ENCODE measurements at regions not wholly inside any gene's neighbourhood (a gene's known extent, or its start where the extent isn't known, plus 50 kb on each side); places are given as distances from the start of the nearest gene placed in this dataset.

DNA sequence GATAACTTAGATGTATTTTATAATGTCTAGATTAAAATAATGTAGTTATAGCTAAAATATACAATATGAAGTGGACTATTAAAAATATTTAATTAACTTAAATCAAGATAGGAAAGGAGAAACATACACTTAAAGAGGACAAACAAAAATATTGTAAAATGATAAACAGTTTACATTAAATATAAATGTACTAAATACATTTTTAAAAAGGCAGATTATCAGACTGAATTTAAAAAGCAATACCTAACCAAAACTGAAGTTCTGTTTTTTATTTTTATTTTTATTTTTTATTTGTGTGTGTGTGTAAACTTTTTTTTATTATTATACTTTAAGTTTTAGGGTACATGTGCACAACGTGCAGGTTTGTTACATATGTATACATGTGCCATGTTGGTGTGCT is 811.6 kb upstream of the INTU start:
- TF ChIP-seq, protein P1, sequence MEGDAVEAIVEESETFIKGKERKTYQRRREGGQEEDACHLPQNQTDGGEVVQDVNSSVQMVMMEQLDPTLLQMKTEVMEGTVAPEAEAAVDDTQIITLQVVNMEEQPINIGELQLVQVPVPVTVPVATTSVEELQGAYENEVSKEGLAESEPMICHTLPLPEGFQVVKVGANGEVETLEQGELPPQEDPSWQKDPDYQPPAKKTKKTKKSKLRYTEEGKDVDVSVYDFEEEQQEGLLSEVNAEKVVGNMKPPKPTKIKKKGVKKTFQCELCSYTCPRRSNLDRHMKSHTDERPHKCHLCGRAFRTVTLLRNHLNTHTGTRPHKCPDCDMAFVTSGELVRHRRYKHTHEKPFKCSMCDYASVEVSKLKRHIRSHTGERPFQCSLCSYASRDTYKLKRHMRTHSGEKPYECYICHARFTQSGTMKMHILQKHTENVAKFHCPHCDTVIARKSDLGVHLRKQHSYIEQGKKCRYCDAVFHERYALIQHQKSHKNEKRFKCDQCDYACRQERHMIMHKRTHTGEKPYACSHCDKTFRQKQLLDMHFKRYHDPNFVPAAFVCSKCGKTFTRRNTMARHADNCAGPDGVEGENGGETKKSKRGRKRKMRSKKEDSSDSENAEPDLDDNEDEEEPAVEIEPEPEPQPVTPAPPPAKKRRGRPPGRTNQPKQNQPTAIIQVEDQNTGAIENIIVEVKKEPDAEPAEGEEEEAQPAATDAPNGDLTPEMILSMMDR (IDR thresholded peaks at IDR 0.05) = no peak

DNA sequence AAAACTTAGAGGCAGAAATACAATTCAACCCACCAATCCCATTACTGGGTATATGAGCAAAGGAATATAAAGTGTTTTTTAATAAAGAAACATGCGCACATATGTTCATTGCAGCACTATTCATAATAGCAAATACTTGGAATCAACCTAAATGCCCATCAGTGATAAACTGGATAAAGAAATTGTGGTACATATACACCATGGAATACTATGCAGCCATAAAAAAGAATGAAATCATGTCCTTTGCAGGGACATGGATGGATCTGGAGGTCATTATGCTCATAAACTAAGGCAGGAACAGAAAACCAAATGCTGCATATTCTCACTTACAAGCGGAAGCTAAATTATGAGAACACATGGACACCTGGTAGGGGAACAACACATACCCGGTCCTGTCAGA is 807.7 kb upstream of the INTU start:
- TF ChIP-seq, protein P1 (IDR thresholded peaks at IDR 0.05) = no peak

DNA sequence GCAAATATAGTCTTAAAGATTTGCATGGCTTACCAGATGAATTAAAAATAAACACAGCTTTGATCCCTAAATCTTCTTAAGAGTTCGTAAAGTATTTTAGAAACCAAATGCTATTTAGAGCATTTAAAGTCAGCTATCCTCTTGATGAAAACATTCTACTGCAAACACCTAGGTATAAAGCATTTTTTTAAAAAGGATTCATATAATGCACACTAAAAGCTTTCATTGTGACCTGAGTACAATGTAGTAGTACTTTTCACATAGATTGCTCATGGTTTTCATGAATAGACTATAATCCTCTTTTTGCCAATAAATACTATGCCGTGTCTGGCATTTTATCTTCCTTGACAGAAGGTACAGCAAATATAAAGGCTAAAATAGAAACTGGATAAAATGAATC is 805.1 kb upstream of the INTU start:
- TF ChIP-seq, protein P1 (IDR thresholded peaks at IDR 0.05) = no peak

DNA sequence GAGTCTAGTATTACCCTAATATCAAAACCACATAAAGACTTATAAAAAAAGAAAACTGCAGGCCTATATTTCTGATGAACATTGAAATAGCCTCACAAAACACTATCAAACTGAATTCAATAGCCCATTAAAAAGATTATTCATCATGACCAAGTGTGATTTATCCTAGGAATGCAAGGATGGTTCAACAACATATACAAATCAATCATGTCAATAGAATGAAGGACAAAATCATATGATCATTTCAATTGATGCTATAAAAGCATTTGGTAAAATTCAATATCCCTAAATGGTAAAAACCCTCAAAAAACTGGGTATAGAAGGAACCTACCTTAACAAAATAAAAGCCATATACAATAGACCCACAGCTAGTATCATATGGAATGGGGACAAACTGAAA is 797.9 kb upstream of the INTU start:
- TF ChIP-seq, protein P1 (IDR thresholded peaks at IDR 0.05) = no peak

DNA sequence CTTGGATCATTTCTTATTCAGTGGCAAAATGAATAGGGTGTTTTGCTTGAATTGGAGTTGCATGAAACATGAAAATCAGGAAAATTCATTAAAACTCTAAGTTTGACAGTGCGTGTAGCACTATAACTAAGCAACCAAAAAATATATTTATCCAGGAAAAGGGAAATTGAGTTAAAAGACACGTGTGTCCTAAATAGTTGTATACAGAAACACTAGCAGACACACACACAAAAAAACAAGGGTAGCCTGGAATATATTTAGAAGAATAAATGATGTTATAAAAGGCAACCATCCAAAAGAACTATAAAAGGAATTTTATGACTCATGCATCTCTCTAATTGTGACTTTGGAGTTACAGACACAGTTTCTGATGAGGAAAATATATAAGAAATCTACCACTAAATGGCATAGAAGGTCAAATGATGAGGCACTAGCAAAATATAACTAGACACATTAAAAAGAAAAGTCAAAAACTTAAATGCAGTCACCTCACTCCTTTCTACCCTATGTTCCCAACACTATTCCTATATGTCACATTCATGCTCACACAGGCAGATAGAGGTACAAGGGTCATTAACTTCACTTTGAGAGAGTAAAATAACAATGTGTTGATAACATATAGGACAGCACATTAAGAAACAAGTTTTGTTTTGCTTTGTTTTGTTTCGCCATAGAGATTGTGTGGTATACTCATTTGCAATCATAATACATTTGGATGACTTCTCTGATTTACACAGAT is 793.6 kb upstream of the INTU start:
- TF ChIP-seq, protein P1 (IDR thresholded peaks at IDR 0.05) = no peak

DNA sequence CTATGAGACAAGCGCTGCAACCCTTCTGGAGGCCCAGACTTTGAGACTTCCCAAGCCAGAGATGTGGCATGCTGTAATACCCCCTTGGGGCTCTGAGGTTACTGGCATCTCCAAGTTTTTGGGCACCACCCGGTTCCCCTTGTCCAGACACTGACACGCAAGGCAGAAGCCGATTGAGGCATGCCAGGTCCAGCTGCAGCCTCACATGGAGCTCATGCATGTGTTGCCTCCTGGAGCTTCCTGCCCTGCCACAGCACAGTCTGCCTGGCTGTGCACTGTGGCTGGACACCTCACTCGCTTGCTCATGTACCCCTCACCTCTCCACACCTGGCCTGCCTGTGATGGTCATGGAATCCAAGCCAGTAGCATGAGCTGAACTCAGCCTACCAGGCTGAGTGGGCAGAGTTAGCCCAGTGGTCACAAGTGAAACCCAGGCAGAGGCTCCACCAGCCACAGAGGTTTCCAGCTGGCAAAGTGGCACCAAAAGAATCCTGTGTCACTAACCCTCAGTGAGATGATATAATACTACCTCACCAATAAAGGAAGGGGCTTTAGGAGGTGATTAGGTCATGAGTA is 789.2 kb upstream of the INTU start:
- TF ChIP-seq, protein P1 (IDR thresholded peaks at IDR 0.05) = no peak

DNA sequence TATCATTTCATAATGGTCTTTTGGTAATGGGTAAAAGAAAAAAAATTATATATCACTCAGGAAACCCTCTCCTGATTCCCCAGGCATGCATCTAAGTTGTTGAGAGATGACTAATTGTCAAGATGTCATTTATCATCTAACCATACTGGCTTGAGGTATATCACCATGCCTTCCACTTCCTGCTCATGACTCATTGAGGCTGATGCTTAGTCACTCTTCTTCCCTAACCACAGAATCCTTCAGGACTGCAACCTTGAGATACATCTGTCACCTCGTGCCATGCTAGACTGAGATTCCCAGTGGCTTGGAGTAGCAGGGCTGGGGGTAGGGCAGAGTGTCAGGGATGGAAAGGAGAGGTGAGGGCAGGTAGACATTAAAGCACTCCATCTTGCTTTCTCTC is 782.5 kb upstream of the INTU start:
- TF ChIP-seq, protein P1 (IDR thresholded peaks at IDR 0.05) = no peak
